ENCODE measurements at regions not wholly inside any gene's neighbourhood (a gene's known extent, or its start where the extent isn't known, plus 50 kb on each side); places are given as distances from the start of the nearest gene placed in this dataset.

GRCh38 chr21:38675182-38675824, 130.4 kb upstream of the ETS2 start:
- Histone ChIP-seq H3K9me3 (ENCODE audit: control insufficient read depth in 1 of 2, low read length in 2 of 2) (no peaks in the 10 kb centered on the region), H3K27ac (ENCODE audit: low read depth, low read length) (no peak overlapping the region), H3K4me3 (ENCODE audit: low read length in 2 of 2) (no peak overlapping the region), H3K27me3 (ENCODE audit: insufficient read depth, low read length) (no peaks in the 10 kb centered on the region), H3K4me1 (ENCODE audit: insufficient read depth, low read length) (no peaks in the 10 kb centered on the region), H3K36me3 (ENCODE audit: insufficient read depth, low read length) (no peaks in the 10 kb centered on the region)
- DNase-seq, result no peak
- ChIA-PET CTCF (ENCODE audit: partially characterized antibody) (interaction anchor here (0.5 to 0.7 kb wide), 2 partner anchors 9 to 406 kb away, joined by 3 read pairs; no protein-coding TSS in a partner anchor), POLR2A (ENCODE audit: partially characterized antibody) (no interaction called here)
- Mint-ChIP-seq H3K27me3 (peaks cover 5 to 17% of the 10 kb centered on the region in 2 donors), H3K36me3 (no peaks in the 10 kb centered on the region), H3K4me1 (peaks cover 0 to 1% (median 0%) of the 10 kb centered on the region in 4 donors), H3K27ac (no peak overlapping the region), H3K9me3 (peaks cover 0 to 1% (median 0%) of the 10 kb centered on the region in 8 donors), H3K4me3 (no peak overlapping the region)
- intact Hi-C loops (cut with micrococcal nuclease), result no loop called here

GRCh38 chr21:38678827-38679226, 126.9 kb upstream of the ETS2 start:
- Histone ChIP-seq H3K27ac (ENCODE audit: low read depth, low read length) (no peak overlapping the region), H3K36me3 (ENCODE audit: insufficient read depth, low read length) (no peaks in the 10 kb centered on the region), H3K4me1 (ENCODE audit: insufficient read depth, low read length) (no peaks in the 10 kb centered on the region), H3K4me3 (ENCODE audit: low read length in 2 of 2) (no peak overlapping the region), H3K27me3 (ENCODE audit: insufficient read depth, low read length) (no peaks in the 10 kb centered on the region), H3K9me3 (ENCODE audit: control insufficient read depth in 1 of 2, low read length in 2 of 2) (no peaks in the 10 kb centered on the region)
- no peak for DNase-seq
- no peak overlapping the region for H3K4me3 Mint-ChIP-seq
- peaks cover 0 to 1% (median 0%) of the 10 kb centered on the region in 4 donors for H3K4me1 Mint-ChIP-seq
- H3K9me3 Mint-ChIP-seq, result peaks cover 0 to 2% (median 0%) of the 10 kb centered on the region in 8 donors
- ChIA-PET CTCF (ENCODE audit: partially characterized antibody) (no interaction called here), POLR2A (ENCODE audit: partially characterized antibody) (no interaction called here)
- H3K27me3 Mint-ChIP-seq, result peaks cover 5 to 20% of the 10 kb centered on the region in 2 donors
- no peaks in the 10 kb centered on the region for H3K36me3 Mint-ChIP-seq
- H3K27ac Mint-ChIP-seq, result no peak overlapping the region
- intact Hi-C loops (cut with micrococcal nuclease), result no loop called here

GRCh38 chr21:38679534-38679933, 126.2 kb upstream of the ETS2 start:
- H3K9me3 Mint-ChIP-seq, result peaks cover 0 to 4% (median 0%) of the 10 kb centered on the region in 8 donors
- Histone ChIP-seq H3K27ac (ENCODE audit: low read depth, low read length) (no peak overlapping the region), H3K27me3 (ENCODE audit: insufficient read depth, low read length) (no peaks in the 10 kb centered on the region), H3K9me3 (ENCODE audit: control insufficient read depth in 1 of 2, low read length in 2 of 2) (no peaks in the 10 kb centered on the region), H3K36me3 (ENCODE audit: insufficient read depth, low read length) (no peaks in the 10 kb centered on the region), H3K4me1 (ENCODE audit: insufficient read depth, low read length) (no peaks in the 10 kb centered on the region), H3K4me3 (ENCODE audit: low read length in 2 of 2) (no peak overlapping the region)
- DNase-seq, result no peak
- POLR2A ChIA-PET (ENCODE audit: partially characterized antibody), result no interaction called here
- H3K27me3 Mint-ChIP-seq, result peaks cover 5 to 22% of the 10 kb centered on the region in 2 donors
- no peak overlapping the region for H3K27ac Mint-ChIP-seq
- CTCF ChIA-PET (ENCODE audit: partially characterized antibody), result no interaction called here
- H3K36me3 Mint-ChIP-seq, result no peaks in the 10 kb centered on the region
- intact Hi-C loops (cut with micrococcal nuclease), result no loop called here
- no peak overlapping the region for H3K4me3 Mint-ChIP-seq
- H3K4me1 Mint-ChIP-seq, result peaks cover 0 to 1% (median 0%) of the 10 kb centered on the region in 4 donors

- Mint-ChIP-seq H3K36me3 (no peaks in the 10 kb centered on the region), H3K27ac (no peak overlapping the region), H3K9me3 (peaks cover 0 to 4% (median 0%) of the 10 kb centered on the region in 8 donors), H3K4me1 (peaks cover 0 to 1% (median 0%) of the 10 kb centered on the region in 4 donors), H3K4me3 (no peak overlapping the region), H3K27me3 (peaks cover 5 to 22% of the 10 kb centered on the region in 2 donors)
- intact Hi-C loops (cut with micrococcal nuclease), result no loop called here
- H3K4me1 ChIP-seq (ENCODE audit: insufficient read depth, low read length), result no peaks in the 10 kb centered on the region
- POLR2A ChIA-PET (ENCODE audit: partially characterized antibody), result no interaction called here
- H3K27me3 ChIP-seq (ENCODE audit: insufficient read depth, low read length), result no peaks in the 10 kb centered on the region
- no peaks in the 10 kb centered on the region for H3K9me3 ChIP-seq (ENCODE audit: control insufficient read depth in 1 of 2, low read length in 2 of 2)
- no peak for DNase-seq
- H3K27ac ChIP-seq (ENCODE audit: low read depth, low read length), result no peak overlapping the region
- CTCF ChIA-PET (ENCODE audit: partially characterized antibody), result no interaction called here
- no peak overlapping the region for H3K4me3 ChIP-seq (ENCODE audit: low read length in 2 of 2)
- no peaks in the 10 kb centered on the region for H3K36me3 ChIP-seq (ENCODE audit: insufficient read depth, low read length)
Measured at GRCh38 chr21:38680401-38680800, 125.3 kb upstream of the ETS2 start.

GRCh38 chr21:38683222-38683621, 122.5 kb upstream of the ETS2 start:
- POLR2A ChIA-PET (ENCODE audit: partially characterized antibody), result no interaction called here
- intact Hi-C loops (cut with micrococcal nuclease), result no loop called here
- peaks cover 0 to 1% (median 0%) of the 10 kb centered on the region in 4 donors for H3K4me1 Mint-ChIP-seq
- no peaks in the 10 kb centered on the region for H3K9me3 ChIP-seq (ENCODE audit: control insufficient read depth in 1 of 2, low read length in 2 of 2)
- no peak for DNase-seq
- peaks cover 7 to 12% of the 10 kb centered on the region in 2 donors for H3K27me3 Mint-ChIP-seq
- no peak overlapping the region for H3K27ac Mint-ChIP-seq
- no peak overlapping the region for H3K4me3 ChIP-seq (ENCODE audit: low read length in 2 of 2)
- H3K27ac ChIP-seq (ENCODE audit: low read depth, low read length), result no peak overlapping the region
- CTCF ChIA-PET (ENCODE audit: partially characterized antibody), result interaction anchor here (1.1 kb wide), 1 partner anchor 15 kb away, joined by 3 read pairs; no protein-coding TSS in a partner anchor
- no peaks in the 10 kb centered on the region for H3K4me1 ChIP-seq (ENCODE audit: insufficient read depth, low read length)
- no peak overlapping the region for H3K4me3 Mint-ChIP-seq
- H3K27me3 ChIP-seq (ENCODE audit: insufficient read depth, low read length), result no peaks in the 10 kb centered on the region
- no peaks in the 10 kb centered on the region for H3K36me3 Mint-ChIP-seq
- H3K36me3 ChIP-seq (ENCODE audit: insufficient read depth, low read length), result no peaks in the 10 kb centered on the region
- peaks cover 0 to 4% (median 0%) of the 10 kb centered on the region in 8 donors for H3K9me3 Mint-ChIP-seq

- Histone ChIP-seq H3K4me1 (ENCODE audit: insufficient read depth, low read length) (no peaks in the 10 kb centered on the region), H3K27me3 (ENCODE audit: insufficient read depth, low read length) (no peaks in the 10 kb centered on the region), H3K4me3 (ENCODE audit: low read length in 2 of 2) (no peak overlapping the region), H3K36me3 (ENCODE audit: insufficient read depth, low read length) (no peaks in the 10 kb centered on the region), H3K27ac (ENCODE audit: low read depth, low read length) (no peak overlapping the region), H3K9me3 (ENCODE audit: control insufficient read depth in 1 of 2, low read length in 2 of 2) (no peaks in the 10 kb centered on the region)
- H3K27me3 Mint-ChIP-seq, result peaks cover 11 to 14% of the 10 kb centered on the region in 2 donors
- intact Hi-C loops (cut with micrococcal nuclease), result no loop called here
- H3K4me3 Mint-ChIP-seq, result no peak overlapping the region
- no peaks in the 10 kb centered on the region for H3K4me1 Mint-ChIP-seq
- no peak for DNase-seq
- ChIA-PET POLR2A (ENCODE audit: partially characterized antibody) (no interaction called here), CTCF (ENCODE audit: partially characterized antibody) (no interaction called here)
- peaks cover 0 to 7% (median under 1%) of the 10 kb centered on the region in 8 donors for H3K9me3 Mint-ChIP-seq
- no peaks in the 10 kb centered on the region for H3K36me3 Mint-ChIP-seq
- no peak overlapping the region for H3K27ac Mint-ChIP-seq
Measured at GRCh38 chr21:38688068-38688467, 117.7 kb upstream of the ETS2 start.

GRCh38 chr21:38691631-38692030, 114.1 kb upstream of the ETS2 start:
- H3K27me3 ChIP-seq (ENCODE audit: insufficient read depth, low read length), result no peaks in the 10 kb centered on the region
- DNase-seq, result no peak
- Mint-ChIP-seq H3K9me3 (peaks cover 0 to 8% (median 2%) of the 10 kb centered on the region in 8 donors), H3K27ac (no peak overlapping the region), H3K4me3 (no peak overlapping the region), H3K4me1 (no peaks in the 10 kb centered on the region), H3K27me3 (peaks cover 11 to 24% of the 10 kb centered on the region in 2 donors), H3K36me3 (no peaks in the 10 kb centered on the region)
- H3K4me3 ChIP-seq (ENCODE audit: low read length in 2 of 2), result no peak overlapping the region
- no peaks in the 10 kb centered on the region for H3K4me1 ChIP-seq (ENCODE audit: insufficient read depth, low read length)
- no peaks in the 10 kb centered on the region for H3K36me3 ChIP-seq (ENCODE audit: insufficient read depth, low read length)
- ChIA-PET POLR2A (ENCODE audit: partially characterized antibody) (no interaction called here), CTCF (ENCODE audit: partially characterized antibody) (no interaction called here)
- H3K27ac ChIP-seq (ENCODE audit: low read depth, low read length), result no peak overlapping the region
- no peaks in the 10 kb centered on the region for H3K9me3 ChIP-seq (ENCODE audit: control insufficient read depth in 1 of 2, low read length in 2 of 2)
- intact Hi-C loops (cut with micrococcal nuclease), result no loop called here
